Peyer's patch (tissue), 4 donors: ENCODE measurements at regions not wholly inside any gene's neighbourhood (a gene's known extent, or its start where the extent isn't known, plus 50 kb on each side); places are given as distances from the start of the nearest gene placed in this dataset.

Experiments used
- POLR2A ChIP-seq, 2 donors: fragments of 450-650 bp; IDR thresholded peaks; one replicate each; pipeline ENCODE4 v1.5.1; 2017; ENCODE audit warnings: antibody characterized with exemption in 2 of 2, mild to moderate bottlenecking in 2 of 2, moderate library complexity in 2 of 2
- TF ChIP-seq, protein P1 (sequence below), 6 experiments: fragments of 450-650 bp in 4 of 6; fragments of 200-600 bp in 2 of 6; sonication (generic) in 1 of 6; IDR thresholded peaks; one replicate each; pipeline ENCODE4 v1.5.1; 2017 to 2019; ENCODE audit warnings: antibody characterized with exemption in 6 of 6, mild to moderate bottlenecking in 3 of 6, moderate library complexity in 1 of 6

DNA sequence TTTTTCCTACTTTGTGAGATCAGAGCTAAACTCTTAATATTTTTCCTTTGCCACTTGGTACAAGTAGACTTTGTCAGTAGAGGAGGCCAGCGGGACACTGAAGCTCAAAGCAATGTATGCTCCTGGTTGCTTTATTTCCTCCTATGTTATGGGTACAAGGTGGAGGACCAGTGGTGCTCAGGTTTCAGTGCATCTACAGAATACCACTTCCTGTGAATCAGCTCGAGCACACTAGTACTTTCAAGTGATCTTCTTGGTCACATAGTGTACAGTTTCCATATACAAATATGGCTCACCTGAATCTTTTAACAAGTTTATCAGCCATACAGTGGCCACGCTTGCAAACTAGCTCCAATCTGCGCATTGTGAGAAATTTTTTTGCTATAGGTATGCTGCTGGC, 1674.8 kb upstream of the TMEFF2 start:
- TF ChIP-seq, protein P1, sequence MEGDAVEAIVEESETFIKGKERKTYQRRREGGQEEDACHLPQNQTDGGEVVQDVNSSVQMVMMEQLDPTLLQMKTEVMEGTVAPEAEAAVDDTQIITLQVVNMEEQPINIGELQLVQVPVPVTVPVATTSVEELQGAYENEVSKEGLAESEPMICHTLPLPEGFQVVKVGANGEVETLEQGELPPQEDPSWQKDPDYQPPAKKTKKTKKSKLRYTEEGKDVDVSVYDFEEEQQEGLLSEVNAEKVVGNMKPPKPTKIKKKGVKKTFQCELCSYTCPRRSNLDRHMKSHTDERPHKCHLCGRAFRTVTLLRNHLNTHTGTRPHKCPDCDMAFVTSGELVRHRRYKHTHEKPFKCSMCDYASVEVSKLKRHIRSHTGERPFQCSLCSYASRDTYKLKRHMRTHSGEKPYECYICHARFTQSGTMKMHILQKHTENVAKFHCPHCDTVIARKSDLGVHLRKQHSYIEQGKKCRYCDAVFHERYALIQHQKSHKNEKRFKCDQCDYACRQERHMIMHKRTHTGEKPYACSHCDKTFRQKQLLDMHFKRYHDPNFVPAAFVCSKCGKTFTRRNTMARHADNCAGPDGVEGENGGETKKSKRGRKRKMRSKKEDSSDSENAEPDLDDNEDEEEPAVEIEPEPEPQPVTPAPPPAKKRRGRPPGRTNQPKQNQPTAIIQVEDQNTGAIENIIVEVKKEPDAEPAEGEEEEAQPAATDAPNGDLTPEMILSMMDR (IDR thresholded peaks at IDR 0.05), result no peak
- no peak for TF ChIP-seq POLR2A (IDR thresholded peaks at IDR 0.05)
